ENCODE measurements at regions not wholly inside any gene's neighbourhood (a gene's known extent, or its start where the extent isn't known, plus 50 kb on each side); places are given as distances from the start of the nearest gene placed in this dataset.

DNA sequence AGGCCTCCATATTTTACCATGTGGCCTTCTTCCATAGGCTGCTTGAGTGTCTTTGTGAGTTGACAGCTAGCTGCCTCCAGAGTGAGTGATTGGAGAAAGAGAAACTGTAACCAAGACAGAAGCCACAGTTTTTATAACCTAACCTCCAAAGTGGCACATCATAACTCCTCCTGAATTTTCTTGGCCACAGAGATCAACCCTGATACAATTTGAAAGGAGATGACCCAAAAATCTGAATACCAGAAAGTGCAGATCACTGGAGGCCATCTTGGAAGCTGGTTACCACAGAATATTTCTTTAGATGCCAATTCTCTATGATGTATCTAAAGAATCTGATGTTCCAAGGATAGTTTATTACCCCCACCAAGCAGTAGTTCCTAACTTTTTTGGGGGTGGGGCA lies 254.3 kb upstream of the PDE4D start:
- Histone ChIP-seq H2AFZ (ENCODE audit: low read depth, low read length) (no peak overlapping the region), H3K4me3 (replicated peaks in 1 of 3; ENCODE audit: insufficient read depth in 1 of 3, low read depth in 1 of 3, low read length in 3 of 3) (no peak overlapping the region), H3K9me3 (replicated peaks; ENCODE audit: control insufficient read depth, insufficient read depth, low read length) (no peaks in the 10 kb centered on the region), H3K36me3 (ENCODE audit: control insufficient read depth in 2 of 2, extremely low read depth in 1 of 2, insufficient read depth in 2 of 2, low read length in 2 of 2) (no peaks in the 10 kb centered on the region), H3K27me3 (ENCODE audit: control insufficient read depth in 2 of 2, insufficient read depth in 2 of 2, low read length in 2 of 2) (no peaks in the 10 kb centered on the region), H3K79me2 (ENCODE audit: control insufficient read depth, insufficient read depth, low read length) (no peaks in the 10 kb centered on the region), H4K20me1 (replicated peaks; ENCODE audit: control insufficient read depth, extremely low read depth, insufficient read depth, low read length) (no peaks in the 10 kb centered on the region), H3K9ac (replicated peaks; ENCODE audit: extremely low read depth, insufficient read depth, low read length) (no peak overlapping the region), H3K9me1 (replicated peaks; ENCODE audit: control insufficient read depth, extremely low read depth, insufficient read depth, low read length) (no peaks in the 10 kb centered on the region), H3K4me2 (ENCODE audit: insufficient read depth, low read length) (no peak overlapping the region), H3K27ac (ENCODE audit: insufficient read depth, low read depth, low read length) (no peak overlapping the region), H3K4me1 (ENCODE audit: control insufficient read depth, extremely low read depth, insufficient read depth, low read length) (no peaks in the 10 kb centered on the region)
- FAIRE-seq (no peak), DNase-seq (ENCODE audit: low read depth, low spot score) (no peak)
- dilution Hi-C loops (cut with MboI; ENCODE audit: extremely low pct_ligation_motif_present, low sequenced_read_pairs), result no loop called here
- intact Hi-C loops (cut with micrococcal nuclease), result no loop called here
- no TSS peak for BruUV-seq (replicated peaks)
- ChIA-PET POLR2A (no interaction called here), CTCF (no interaction called here)
- TF ChIP-seq FOS (IDR thresholded peaks at IDR 0.05; ENCODE audit: borderline replicate concordance, insufficient read depth, low read length) (no peak), MAX (IDR thresholded peaks at IDR 0.05; ENCODE audit: insufficient read depth, insufficient read length) (no peak), MYC (IDR thresholded peaks at IDR 0.05; ENCODE audit: low read depth, low read length) (no peak), POLR2A (IDR thresholded peaks at IDR 0.05; ENCODE audit: low read depth, low read length) (no peak), GATA2 (IDR thresholded peaks at IDR 0.05; ENCODE audit: insufficient read depth, insufficient read length, low read depth, low read length) (no peak), JUN (IDR thresholded peaks at IDR 0.05; ENCODE audit: borderline replicate concordance, insufficient read depth, insufficient read length, low read depth) (no peak), EZH2 (IDR thresholded peaks at IDR 0.05; ENCODE audit: borderline replicate concordance, low read depth, low read length, severe bottlenecking) (no peak), POLR2AphosphoS5 (IDR thresholded peaks at IDR 0.05; ENCODE audit: insufficient read depth, low read depth, low read length) (no peak)
- TF ChIP-seq, protein P1, sequence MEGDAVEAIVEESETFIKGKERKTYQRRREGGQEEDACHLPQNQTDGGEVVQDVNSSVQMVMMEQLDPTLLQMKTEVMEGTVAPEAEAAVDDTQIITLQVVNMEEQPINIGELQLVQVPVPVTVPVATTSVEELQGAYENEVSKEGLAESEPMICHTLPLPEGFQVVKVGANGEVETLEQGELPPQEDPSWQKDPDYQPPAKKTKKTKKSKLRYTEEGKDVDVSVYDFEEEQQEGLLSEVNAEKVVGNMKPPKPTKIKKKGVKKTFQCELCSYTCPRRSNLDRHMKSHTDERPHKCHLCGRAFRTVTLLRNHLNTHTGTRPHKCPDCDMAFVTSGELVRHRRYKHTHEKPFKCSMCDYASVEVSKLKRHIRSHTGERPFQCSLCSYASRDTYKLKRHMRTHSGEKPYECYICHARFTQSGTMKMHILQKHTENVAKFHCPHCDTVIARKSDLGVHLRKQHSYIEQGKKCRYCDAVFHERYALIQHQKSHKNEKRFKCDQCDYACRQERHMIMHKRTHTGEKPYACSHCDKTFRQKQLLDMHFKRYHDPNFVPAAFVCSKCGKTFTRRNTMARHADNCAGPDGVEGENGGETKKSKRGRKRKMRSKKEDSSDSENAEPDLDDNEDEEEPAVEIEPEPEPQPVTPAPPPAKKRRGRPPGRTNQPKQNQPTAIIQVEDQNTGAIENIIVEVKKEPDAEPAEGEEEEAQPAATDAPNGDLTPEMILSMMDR (IDR thresholded peaks at IDR 0.05; ENCODE audit: extremely low read depth in 1 of 2, insufficient read depth in 1 of 2, low read depth in 1 of 2, low read length in 2 of 2), result no peak

All from endothelial cell of umbilical vein (primary cell).